Thyroid gland (tissue), 4 donors: ENCODE measurements at regions not wholly inside any gene's neighbourhood (a gene's known extent, or its start where the extent isn't known, plus 50 kb on each side); places are given as distances from the start of the nearest gene placed in this dataset.

Experiments used
- POLR2A ChIP-seq, 2 donors: fragments of 450-650 bp; IDR thresholded peaks; one replicate each; pipeline ENCODE4 v1.6.1; 2017; ENCODE audit warnings: antibody characterized with exemption in 2 of 2, mild to moderate bottlenecking in 2 of 2, moderate library complexity in 1 of 2
- TF ChIP-seq, protein P1 (sequence below), 6 experiments: fragments of 200-600 bp in 3 of 6; fragments of 450-650 bp in 3 of 6; sonication (generic) in 3 of 6; IDR thresholded peaks; one replicate each; pipeline ENCODE4 v1.5.1; 2016 to 2019; ENCODE audit warnings: antibody characterized with exemption in 6 of 6, mild to moderate bottlenecking in 2 of 6, inconsistent platforms in 1 of 6, moderate library complexity in 1 of 6

DNA sequence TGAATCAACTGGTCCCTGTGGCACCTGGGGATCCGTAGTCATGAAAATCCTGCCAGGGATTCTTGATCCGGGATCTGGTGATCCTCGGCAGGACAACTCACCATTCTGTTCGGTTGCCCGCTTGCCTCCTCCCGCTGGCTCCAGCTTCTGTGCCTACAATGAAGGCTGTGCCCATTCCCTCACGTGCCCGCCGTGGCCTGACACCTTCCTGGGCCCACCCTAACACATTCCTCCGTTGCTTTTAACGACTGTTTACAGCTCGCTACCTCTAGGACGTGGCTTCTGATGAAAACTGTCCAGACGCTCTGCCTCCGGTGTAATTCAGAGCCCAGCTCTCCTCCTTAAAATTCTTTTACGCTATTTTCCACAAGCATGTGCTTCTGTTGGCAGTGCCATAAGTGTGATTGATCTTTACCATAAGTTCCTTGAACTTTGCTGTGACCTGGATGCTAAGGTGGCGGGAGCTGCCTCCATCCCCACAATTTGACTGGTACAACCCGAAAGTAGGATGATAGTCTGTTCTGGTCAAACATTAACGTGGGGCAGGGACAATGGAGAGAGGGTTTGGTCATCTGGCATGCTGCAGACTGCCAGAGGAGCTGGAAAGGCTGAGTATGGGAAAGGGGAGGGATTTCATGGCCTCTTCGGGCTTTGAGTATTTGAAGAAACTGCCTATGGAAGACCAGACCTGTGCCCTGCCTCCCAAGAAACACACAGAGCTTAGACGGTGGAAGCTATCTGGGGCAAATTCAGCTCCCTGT, 206.8 kb upstream of the TNP1 start:
- TF ChIP-seq, protein P1, sequence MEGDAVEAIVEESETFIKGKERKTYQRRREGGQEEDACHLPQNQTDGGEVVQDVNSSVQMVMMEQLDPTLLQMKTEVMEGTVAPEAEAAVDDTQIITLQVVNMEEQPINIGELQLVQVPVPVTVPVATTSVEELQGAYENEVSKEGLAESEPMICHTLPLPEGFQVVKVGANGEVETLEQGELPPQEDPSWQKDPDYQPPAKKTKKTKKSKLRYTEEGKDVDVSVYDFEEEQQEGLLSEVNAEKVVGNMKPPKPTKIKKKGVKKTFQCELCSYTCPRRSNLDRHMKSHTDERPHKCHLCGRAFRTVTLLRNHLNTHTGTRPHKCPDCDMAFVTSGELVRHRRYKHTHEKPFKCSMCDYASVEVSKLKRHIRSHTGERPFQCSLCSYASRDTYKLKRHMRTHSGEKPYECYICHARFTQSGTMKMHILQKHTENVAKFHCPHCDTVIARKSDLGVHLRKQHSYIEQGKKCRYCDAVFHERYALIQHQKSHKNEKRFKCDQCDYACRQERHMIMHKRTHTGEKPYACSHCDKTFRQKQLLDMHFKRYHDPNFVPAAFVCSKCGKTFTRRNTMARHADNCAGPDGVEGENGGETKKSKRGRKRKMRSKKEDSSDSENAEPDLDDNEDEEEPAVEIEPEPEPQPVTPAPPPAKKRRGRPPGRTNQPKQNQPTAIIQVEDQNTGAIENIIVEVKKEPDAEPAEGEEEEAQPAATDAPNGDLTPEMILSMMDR (IDR thresholded peaks at IDR 0.05): no peak
- TF ChIP-seq POLR2A (IDR thresholded peaks at IDR 0.05): no peak
